ENCODE measurements at regions not wholly inside any gene's neighbourhood (a gene's known extent, or its start where the extent isn't known, plus 50 kb on each side); places are given as distances from the start of the nearest gene placed in this dataset.
"Not testable (repeated sequence)": the region's sequence is repeated elsewhere in the genome, so short reads cannot be mapped to it uniquely, and the experiment has no call there.

DNA sequence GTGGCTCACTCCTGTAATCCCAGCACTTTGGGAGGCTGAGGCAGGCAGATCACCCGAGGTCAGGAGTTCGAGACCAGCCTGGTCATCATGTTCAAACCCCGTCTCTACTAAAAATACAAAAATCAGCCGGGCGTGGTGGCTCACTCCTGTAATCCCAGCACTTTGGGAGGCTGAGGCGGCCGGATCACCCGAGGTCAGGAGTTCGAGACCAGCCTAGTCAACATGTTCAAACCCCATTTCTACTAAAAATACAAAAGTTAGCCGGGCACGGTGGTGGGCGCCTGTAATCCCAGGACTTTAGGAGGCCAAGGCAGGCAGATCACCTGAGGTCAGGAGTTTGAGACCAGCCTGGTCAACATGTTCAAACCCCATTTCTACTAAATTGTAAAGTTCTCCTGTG is 97.0 kb downstream of the CRLF2 start:
- TF ChIP-seq, protein P1, sequence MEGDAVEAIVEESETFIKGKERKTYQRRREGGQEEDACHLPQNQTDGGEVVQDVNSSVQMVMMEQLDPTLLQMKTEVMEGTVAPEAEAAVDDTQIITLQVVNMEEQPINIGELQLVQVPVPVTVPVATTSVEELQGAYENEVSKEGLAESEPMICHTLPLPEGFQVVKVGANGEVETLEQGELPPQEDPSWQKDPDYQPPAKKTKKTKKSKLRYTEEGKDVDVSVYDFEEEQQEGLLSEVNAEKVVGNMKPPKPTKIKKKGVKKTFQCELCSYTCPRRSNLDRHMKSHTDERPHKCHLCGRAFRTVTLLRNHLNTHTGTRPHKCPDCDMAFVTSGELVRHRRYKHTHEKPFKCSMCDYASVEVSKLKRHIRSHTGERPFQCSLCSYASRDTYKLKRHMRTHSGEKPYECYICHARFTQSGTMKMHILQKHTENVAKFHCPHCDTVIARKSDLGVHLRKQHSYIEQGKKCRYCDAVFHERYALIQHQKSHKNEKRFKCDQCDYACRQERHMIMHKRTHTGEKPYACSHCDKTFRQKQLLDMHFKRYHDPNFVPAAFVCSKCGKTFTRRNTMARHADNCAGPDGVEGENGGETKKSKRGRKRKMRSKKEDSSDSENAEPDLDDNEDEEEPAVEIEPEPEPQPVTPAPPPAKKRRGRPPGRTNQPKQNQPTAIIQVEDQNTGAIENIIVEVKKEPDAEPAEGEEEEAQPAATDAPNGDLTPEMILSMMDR (conservative IDR thresholded peaks at IDR 0.05; ENCODE audit: low read depth, low read length): not testable (repeated sequence)
- not testable (repeated sequence) for TF ChIP-seq SMC3 (IDR thresholded peaks at IDR 0.05; ENCODE audit: low read depth, low read length); MAZ (IDR thresholded peaks at IDR 0.05; ENCODE audit: borderline replicate concordance, low read depth, low read length); POLR2A (IDR thresholded peaks at IDR 0.05; ENCODE audit: low read depth, low read length); BHLHE40 (IDR thresholded peaks at IDR 0.05; ENCODE audit: low read depth, low read length); RCOR1 (IDR thresholded peaks at IDR 0.05; ENCODE audit: insufficient replicate concordance, low read length); CEBPB (IDR thresholded peaks at IDR 0.05; ENCODE audit: low read depth, low read length)
